ENCODE measurements at regions not wholly inside any gene's neighbourhood (a gene's known extent, or its start where the extent isn't known, plus 50 kb on each side); places are given as distances from the start of the nearest gene placed in this dataset.

DNA sequence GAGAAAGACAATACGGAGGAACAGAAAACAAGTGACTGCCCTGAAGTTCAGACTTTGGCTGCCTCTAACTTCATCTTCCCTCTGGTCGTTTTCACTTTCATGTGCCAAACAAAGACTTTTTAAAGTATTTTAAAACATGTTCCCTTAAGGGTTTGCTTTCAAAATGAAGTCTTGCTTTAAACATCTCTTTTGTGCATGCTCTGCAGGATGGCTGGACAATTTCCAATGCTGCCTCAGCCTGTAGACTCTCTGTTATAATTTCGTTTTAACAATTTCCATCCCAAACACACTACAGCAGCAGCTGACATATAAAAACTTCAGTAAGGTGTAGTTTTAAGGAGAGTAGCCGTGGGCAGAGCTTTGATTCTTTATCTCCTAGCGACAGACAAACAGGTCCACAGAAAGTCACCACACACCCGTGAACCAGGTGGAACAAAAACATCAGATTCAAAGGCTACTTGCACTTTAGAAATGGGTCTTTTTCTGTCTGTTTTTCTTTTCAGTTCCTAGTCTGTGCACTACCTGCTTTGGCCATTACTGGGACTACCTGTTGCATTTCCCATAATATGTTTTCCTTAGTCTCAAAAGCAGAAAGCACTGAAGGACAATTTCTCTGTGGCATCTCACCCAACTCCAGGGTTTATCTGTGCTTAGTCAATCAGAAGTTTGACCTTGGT lies 308.9 kb downstream of the DTWD2 start (continued):
- TF ChIP-seq, protein P1, sequence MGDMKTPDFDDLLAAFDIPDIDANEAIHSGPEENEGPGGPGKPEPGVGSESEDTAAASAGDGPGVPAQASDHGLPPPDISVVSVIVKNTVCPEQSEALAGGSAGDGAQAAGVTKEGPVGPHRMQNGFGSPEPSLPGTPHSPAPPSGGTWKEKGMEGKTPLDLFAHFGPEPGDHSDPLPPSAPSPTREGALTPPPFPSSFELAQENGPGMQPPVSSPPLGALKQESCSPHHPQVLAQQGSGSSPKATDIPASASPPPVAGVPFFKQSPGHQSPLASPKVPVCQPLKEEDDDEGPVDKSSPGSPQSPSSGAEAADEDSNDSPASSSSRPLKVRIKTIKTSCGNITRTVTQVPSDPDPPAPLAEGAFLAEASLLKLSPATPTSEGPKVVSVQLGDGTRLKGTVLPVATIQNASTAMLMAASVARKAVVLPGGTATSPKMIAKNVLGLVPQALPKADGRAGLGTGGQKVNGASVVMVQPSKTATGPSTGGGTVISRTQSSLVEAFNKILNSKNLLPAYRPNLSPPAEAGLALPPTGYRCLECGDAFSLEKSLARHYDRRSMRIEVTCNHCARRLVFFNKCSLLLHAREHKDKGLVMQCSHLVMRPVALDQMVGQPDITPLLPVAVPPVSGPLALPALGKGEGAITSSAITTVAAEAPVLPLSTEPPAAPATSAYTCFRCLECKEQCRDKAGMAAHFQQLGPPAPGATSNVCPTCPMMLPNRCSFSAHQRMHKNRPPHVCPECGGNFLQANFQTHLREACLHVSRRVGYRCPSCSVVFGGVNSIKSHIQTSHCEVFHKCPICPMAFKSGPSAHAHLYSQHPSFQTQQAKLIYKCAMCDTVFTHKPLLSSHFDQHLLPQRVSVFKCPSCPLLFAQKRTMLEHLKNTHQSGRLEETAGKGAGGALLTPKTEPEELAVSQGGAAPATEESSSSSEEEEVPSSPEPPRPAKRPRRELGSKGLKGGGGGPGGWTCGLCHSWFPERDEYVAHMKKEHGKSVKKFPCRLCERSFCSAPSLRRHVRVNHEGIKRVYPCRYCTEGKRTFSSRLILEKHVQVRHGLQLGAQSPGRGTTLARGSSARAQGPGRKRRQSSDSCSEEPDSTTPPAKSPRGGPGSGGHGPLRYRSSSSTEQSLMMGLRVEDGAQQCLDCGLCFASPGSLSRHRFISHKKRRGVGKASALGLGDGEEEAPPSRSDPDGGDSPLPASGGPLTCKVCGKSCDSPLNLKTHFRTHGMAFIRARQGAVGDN (IDR thresholded peaks at IDR 0.05), result no peak
- TF ChIP-seq HDGF (IDR thresholded peaks at IDR 0.05), result no peak
- no peak for TF ChIP-seq NFIC (IDR thresholded peaks at IDR 0.05; ENCODE audit: low read depth, low read length)
- TF ChIP-seq, protein P2, sequence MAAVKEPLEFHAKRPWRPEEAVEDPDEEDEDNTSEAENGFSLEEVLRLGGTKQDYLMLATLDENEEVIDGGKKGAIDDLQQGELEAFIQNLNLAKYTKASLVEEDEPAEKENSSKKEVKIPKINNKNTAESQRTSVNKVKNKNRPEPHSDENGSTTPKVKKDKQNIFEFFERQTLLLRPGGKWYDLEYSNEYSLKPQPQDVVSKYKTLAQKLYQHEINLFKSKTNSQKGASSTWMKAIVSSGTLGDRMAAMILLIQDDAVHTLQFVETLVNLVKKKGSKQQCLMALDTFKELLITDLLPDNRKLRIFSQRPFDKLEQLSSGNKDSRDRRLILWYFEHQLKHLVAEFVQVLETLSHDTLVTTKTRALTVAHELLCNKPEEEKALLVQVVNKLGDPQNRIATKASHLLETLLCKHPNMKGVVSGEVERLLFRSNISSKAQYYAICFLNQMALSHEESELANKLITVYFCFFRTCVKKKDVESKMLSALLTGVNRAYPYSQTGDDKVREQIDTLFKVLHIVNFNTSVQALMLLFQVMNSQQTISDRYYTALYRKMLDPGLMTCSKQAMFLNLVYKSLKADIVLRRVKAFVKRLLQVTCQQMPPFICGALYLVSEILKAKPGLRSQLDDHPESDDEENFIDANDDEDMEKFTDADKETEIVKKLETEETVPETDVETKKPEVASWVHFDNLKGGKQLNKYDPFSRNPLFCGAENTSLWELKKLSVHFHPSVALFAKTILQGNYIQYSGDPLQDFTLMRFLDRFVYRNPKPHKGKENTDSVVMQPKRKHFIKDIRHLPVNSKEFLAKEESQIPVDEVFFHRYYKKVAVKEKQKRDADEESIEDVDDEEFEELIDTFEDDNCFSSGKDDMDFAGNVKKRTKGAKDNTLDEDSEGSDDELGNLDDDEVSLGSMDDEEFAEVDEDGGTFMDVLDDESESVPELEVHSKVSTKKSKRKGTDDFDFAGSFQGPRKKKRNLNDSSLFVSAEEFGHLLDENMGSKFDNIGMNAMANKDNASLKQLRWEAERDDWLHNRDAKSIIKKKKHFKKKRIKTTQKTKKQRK (IDR thresholded peaks at IDR 0.05; ENCODE audit: low read depth, low read length), result no peak
- no peak for TF ChIP-seq NR2C2 (IDR thresholded peaks at IDR 0.05; ENCODE audit: borderline replicate concordance, control insufficient read depth, insufficient read length, low read depth)

Measured in GM12878 (cell line).